ENCODE measurements at regions not wholly inside any gene's neighbourhood (a gene's known extent, or its start where the extent isn't known, plus 50 kb on each side); places are given as distances from the start of the nearest gene placed in this dataset.

DNA sequence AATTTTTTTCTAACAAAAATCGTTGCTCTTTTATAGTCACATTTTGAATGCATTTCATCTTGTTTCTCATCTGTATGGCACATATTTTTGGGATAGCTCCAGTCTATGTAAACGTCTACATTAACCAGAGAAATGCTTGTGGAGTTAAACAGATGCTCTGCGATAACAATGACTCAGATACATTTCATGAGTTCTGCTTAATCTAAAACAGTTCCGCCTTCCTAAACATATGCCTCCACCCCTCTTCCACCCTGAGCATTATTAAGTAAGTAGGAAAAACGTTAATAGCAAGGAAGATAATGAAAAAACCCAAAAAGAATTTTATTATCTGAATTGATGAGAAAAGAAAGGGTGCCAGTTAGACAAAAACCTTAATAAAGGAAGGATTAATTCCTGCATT is 396.1 kb downstream of the TUSC7 start:
- Histone ChIP-seq H3K4me3 (ENCODE audit: low read length) (no peak overlapping the region), H3K27ac (ENCODE audit: low read depth in 1 of 2, low read length in 2 of 2) (no peak overlapping the region)

DNA sequence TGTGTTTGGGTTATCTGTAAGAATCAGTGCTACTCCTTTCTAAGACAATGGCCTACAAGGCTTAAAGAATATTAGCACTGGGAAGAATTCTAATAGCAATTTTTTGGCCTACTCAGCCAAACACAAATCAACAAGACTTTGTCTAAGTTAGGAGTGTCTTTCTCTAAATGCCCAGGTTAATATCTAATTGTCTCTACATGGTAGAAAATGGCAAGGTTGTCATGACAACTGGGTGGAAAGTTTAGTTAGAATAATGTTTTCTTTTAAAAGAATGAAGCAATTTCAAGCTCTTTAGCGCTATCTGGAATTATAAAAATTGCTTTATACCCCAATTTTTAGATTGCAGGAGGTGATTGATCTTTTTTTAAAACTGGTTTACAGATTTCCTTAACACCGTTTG is 396.8 kb downstream of the TUSC7 start:
- Mint-ChIP-seq H3K4me3 (no peak overlapping the region), H3K27ac (no peak overlapping the region), H3K27me3 (no peaks in the 10 kb centered on the region), H3K36me3 (ENCODE audit: low read depth) (no peaks in the 10 kb centered on the region), H3K9me3 (peaks cover 3% of the 10 kb centered on the region), H3K4me1 (ENCODE audit: low read depth) (no peaks in the 10 kb centered on the region)
- ChIA-PET CTCF (interaction anchor here (0.7 kb wide), 1 partner anchor 84 kb away, joined by 5 read pairs; no protein-coding TSS in a partner anchor), POLR2A (no interaction called here)
- H3K4me1 ChIP-seq (ENCODE audit: insufficient read depth, low read length) = no peaks in the 10 kb centered on the region
- no peaks in the 10 kb centered on the region for H3K9me3 ChIP-seq (ENCODE audit: control insufficient read depth in 1 of 2, insufficient read depth in 1 of 2, low read length in 2 of 2)
- intact Hi-C loops (cut with DNase I, micrococcal nuclease) = no loop called here
- TF ChIP-seq, protein P1, sequence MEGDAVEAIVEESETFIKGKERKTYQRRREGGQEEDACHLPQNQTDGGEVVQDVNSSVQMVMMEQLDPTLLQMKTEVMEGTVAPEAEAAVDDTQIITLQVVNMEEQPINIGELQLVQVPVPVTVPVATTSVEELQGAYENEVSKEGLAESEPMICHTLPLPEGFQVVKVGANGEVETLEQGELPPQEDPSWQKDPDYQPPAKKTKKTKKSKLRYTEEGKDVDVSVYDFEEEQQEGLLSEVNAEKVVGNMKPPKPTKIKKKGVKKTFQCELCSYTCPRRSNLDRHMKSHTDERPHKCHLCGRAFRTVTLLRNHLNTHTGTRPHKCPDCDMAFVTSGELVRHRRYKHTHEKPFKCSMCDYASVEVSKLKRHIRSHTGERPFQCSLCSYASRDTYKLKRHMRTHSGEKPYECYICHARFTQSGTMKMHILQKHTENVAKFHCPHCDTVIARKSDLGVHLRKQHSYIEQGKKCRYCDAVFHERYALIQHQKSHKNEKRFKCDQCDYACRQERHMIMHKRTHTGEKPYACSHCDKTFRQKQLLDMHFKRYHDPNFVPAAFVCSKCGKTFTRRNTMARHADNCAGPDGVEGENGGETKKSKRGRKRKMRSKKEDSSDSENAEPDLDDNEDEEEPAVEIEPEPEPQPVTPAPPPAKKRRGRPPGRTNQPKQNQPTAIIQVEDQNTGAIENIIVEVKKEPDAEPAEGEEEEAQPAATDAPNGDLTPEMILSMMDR (IDR thresholded peaks at IDR 0.05) = no peak
- no peak overlapping the region for H3K27ac ChIP-seq (ENCODE audit: low read depth in 1 of 2, low read length in 2 of 2)
- no peaks in the 10 kb centered on the region for H3K36me3 ChIP-seq (ENCODE audit: insufficient read depth, low read length)
- ATAC-seq (ENCODE audit: poor library complexity) = no peak
- H3K27me3 ChIP-seq (ENCODE audit: control insufficient read depth in 1 of 2, insufficient read depth in 2 of 2, low read length in 2 of 2) = no peaks in the 10 kb centered on the region
- no peak for DNase-seq
- H3K4me3 ChIP-seq (ENCODE audit: low read length) = no peak overlapping the region

More for the DNA sequence above, 396.1 kb downstream of the TUSC7 start:
- Mint-ChIP-seq H3K4me1 (ENCODE audit: low read depth) (no peaks in the 10 kb centered on the region), H3K27ac (no peak overlapping the region), H3K4me3 (no peak overlapping the region), H3K9me3 (peaks cover 5% of the 10 kb centered on the region), H3K36me3 (ENCODE audit: low read depth) (no peaks in the 10 kb centered on the region), H3K27me3 (no peaks in the 10 kb centered on the region)
- no peaks in the 10 kb centered on the region for H3K4me1 ChIP-seq (ENCODE audit: insufficient read depth, low read length)
- intact Hi-C loops (cut with DNase I, micrococcal nuclease) = no loop called here
- H3K36me3 ChIP-seq (ENCODE audit: insufficient read depth, low read length) = no peaks in the 10 kb centered on the region
- CTCF ChIA-PET = no interaction called here
- ATAC-seq (ENCODE audit: poor library complexity) = no peak
- POLR2A ChIA-PET = no interaction called here
- no peaks in the 10 kb centered on the region for H3K9me3 ChIP-seq (ENCODE audit: control insufficient read depth in 1 of 2, insufficient read depth in 1 of 2, low read length in 2 of 2)
- TF ChIP-seq, protein P1 (IDR thresholded peaks at IDR 0.05) = no peak
- H3K27me3 ChIP-seq (ENCODE audit: control insufficient read depth in 1 of 2, insufficient read depth in 2 of 2, low read length in 2 of 2) = no peaks in the 10 kb centered on the region
- DNase-seq = no peak

DNA sequence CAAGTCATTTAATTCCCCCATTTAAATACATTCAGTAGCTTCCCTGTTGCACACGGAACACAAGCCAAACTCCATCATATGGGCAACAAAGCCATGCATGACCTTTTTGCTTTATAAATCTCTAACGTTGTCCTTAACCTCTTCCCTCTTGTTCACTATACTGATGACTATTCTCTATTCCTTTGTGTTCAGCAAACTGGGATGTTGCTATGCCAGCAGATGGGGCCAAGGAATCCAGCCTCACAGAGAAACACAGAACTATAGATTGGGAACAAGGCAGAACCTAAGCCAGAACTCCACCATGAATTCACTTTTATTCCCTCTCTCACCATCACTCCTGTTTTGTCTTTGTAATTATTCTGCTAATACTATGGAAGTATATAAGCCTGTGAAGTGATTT is 398.4 kb downstream of the TUSC7 start:
- no peak overlapping the region for H3K4me3 ChIP-seq (ENCODE audit: low read length)
- H3K27me3 ChIP-seq (ENCODE audit: control insufficient read depth in 1 of 2, insufficient read depth in 2 of 2, low read length in 2 of 2) = no peaks in the 10 kb centered on the region
- H3K4me1 ChIP-seq (ENCODE audit: insufficient read depth, low read length) = no peaks in the 10 kb centered on the region
- TF ChIP-seq, protein P1 (IDR thresholded peaks at IDR 0.05) = peak; percentile 16
- ATAC-seq (ENCODE audit: poor library complexity) = no peak
- H3K36me3 ChIP-seq (ENCODE audit: insufficient read depth, low read length) = no peaks in the 10 kb centered on the region
- intact Hi-C loops (cut with DNase I, micrococcal nuclease) = no loop called here
- Mint-ChIP-seq H3K4me1 (ENCODE audit: low read depth) (no peaks in the 10 kb centered on the region), H3K36me3 (ENCODE audit: low read depth) (no peaks in the 10 kb centered on the region), H3K27ac (no peak overlapping the region), H3K9me3 (peaks cover 3% of the 10 kb centered on the region), H3K4me3 (no peak overlapping the region), H3K27me3 (no peaks in the 10 kb centered on the region)
- H3K9me3 ChIP-seq (ENCODE audit: control insufficient read depth in 1 of 2, insufficient read depth in 1 of 2, low read length in 2 of 2) = no peaks in the 10 kb centered on the region
- H3K27ac ChIP-seq (ENCODE audit: low read depth in 1 of 2, low read length in 2 of 2) = no peak overlapping the region
- no peak for DNase-seq
- CTCF ChIA-PET = no interaction called here
- POLR2A ChIA-PET = no interaction called here

All from CD4-positive, alpha-beta T cell (primary cell).